ENCODE measurements at regions not wholly inside any gene's neighbourhood (a gene's known extent, or its start where the extent isn't known, plus 50 kb on each side); places are given as distances from the start of the nearest gene placed in this dataset.
"Not testable (repeated sequence)": the region's sequence is repeated elsewhere in the genome, so short reads cannot be mapped to it uniquely, and the experiment has no call there.

DNA sequence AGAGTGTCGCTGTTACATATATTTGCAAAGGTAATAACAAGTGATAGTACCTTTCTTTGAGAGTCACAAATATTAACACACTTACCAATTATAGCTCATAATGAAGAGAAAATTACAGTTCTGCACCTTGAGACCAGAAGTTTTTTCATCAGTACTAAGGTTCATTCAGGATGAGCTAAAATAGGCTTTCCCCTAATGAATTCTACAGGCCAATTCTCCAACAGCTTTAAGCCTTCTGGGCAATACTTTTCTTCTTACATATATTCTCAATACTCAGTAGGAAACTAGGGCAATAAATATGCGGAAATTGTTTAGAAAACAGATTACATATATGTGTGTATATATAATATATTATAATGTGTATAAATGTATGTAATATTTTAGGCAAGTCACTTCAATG is 2672.8 kb upstream of the PCDH20 start:
- no peak for DNase-seq

GRCh38 chr13:64087624-64088023 is 2672.0 kb upstream of the PCDH20 start:
- DNase-seq, result no peak

- DNase-seq, result no peak
Measured at GRCh38 chr13:64083811-64084210, 2668.2 kb upstream of the PCDH20 start.

DNA sequence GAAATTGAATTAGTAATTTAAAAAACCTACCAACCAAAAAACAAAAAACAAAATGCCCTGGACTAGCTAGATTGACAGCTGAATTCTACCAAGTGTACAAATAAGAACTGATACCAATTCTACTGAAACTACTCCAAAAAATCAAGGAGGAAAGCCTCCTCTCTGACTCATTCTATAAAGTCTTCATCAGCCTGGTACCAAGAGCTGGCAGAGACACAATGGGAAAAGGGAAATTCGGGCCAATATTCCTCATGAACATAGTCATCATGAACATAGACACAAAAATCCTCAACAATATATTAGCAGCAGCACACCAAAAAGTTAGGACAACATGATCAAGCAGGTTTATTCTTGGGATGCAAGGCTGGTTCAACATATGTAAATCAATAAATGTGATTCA is 2667.7 kb upstream of the PCDH20 start:
- no peak for DNase-seq

GRCh38 chr13:64078480-64078936 is 2662.9 kb upstream of the PCDH20 start:
- DNase-seq, result no peak

GRCh38 chr13:64078025-64078424 is 2662.4 kb upstream of the PCDH20 start:
- no peak for DNase-seq

GRCh38 chr13:64077132-64077835 is 2661.6 kb upstream of the PCDH20 start:
- DNase-seq, result not testable (repeated sequence)

GRCh38 chr13:64075543-64076271 is 2660.1 kb upstream of the PCDH20 start:
- DNase-seq, result no peak

DNA sequence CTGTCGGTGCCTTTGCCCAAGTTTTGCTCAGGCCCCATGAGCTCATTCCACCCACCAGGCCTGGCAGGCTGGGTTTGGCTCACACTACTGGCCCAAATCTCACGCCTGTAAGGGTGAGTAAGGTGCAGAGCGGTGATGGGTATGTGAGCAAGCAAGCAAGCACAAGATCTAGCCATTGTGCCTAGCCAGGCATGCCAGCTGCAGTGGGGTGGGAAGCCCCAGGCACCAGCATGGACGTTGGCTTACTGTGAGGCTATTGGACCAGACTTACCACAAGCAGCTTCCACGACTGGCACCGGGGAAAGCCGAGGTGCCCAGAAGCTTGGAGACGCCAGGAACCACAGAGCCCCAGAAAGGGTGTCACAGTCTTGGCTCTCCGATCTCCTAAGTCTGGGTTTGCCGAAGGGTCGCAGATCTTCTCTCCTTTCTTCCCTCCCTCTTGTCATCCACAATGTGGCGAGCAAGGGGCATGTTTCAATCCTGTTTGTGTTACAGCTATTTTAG is 2659.4 kb upstream of the PCDH20 start:
- no peak for DNase-seq

GRCh38 chr13:64073203-64073602 is 2657.6 kb upstream of the PCDH20 start:
- DNase-seq, result no peak

- DNase-seq, result no peak
Measured at GRCh38 chr13:64071352-64071751, 2655.7 kb upstream of the PCDH20 start.

- DNase-seq, result no peak
Measured at GRCh38 chr13:64069892-64070291, 2654.2 kb upstream of the PCDH20 start.

DNA sequence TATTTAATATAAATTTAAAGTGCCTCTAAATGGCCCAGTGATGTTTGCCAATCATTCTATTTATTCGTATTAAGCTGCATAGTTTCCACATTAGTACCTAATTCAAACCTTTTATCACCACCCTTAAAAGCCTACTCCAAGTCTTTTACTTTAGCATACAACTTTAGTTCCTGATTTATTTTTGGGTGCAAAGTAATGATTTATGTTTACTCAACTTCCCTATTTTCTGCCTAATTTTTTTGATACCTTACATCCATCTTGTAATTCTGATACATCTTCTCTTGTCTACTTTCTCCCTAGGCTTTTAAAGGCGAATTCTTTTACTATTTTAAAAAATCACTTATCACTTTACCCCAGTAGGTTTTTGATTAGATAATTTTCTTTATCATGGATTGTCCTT is 2651.1 kb upstream of the PCDH20 start:
- DNase-seq, result no peak

DNA sequence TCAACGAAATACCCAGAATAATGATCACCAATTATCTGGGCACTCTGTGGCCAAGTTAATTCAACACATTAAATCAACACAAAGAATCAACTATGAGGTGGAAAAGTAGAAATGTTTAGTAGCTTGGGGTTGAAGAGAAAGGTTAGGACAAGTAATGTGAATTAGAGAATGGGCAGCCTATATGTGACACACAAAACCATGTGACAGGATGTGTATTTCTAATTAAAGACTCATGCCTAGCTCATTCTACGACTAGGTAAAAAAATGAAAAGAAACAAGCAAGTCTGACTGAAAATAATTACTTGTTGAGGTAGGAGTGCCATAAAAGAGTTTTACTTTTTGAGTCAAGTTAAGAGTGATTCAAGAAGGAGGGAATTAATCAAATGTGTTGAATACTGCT is 2646.0 kb upstream of the PCDH20 start:
- no peak for DNase-seq

DNA sequence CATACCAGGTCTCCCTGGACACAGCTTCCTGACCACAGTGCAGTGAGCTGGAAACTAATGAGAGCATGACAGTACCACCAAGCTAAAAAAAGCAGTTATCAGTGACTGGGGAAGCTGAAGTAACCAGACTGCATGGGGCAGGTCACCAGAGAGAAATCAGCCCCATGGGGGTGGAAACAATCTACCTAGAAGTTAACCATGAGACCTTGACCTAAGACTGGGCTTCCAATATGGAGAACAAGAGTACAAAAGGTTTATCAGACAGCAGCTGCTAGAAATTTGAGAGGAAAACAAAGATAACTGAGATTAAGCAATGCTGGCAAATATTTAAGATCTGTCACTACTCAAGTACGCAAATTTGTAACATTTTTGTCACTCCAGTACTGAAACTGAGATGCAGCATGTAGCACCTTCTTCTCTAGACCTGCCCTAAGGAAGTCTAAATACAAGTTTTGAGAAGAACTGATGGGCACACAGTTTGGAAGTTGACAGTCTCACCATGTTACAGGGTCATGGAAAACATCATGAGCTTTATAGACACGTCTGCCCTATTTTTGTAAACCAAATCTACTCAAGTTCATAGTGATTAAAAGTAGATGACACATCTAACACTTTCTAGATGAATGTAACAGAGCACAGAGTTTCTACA is 2641.8 kb upstream of the PCDH20 start:
- no peak for DNase-seq

- no peak for DNase-seq
Measured at GRCh38 chr13:64054321-64054720, 2638.7 kb upstream of the PCDH20 start.

- DNase-seq, result no peak
Measured at GRCh38 chr13:64052521-64052920, 2636.9 kb upstream of the PCDH20 start.

DNA sequence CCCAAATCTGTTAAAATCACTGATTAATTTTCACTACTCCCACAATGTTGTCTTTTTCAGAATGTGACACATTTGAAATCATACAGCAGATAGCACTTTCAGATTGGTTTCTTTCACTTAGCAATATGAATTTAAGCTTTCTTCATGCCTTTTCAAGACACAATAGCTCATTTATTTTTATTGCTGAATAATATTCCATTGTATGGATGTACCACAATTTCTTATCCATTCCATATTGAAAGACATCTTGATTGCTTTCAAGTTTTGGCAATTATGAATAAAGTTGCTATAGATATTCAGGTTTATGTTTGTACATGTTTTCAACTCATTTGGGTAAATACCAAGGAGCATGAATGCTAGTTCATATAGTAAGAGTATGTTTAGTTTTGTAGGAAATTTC is 2635.6 kb upstream of the PCDH20 start:
- DNase-seq, result no peak

DNA sequence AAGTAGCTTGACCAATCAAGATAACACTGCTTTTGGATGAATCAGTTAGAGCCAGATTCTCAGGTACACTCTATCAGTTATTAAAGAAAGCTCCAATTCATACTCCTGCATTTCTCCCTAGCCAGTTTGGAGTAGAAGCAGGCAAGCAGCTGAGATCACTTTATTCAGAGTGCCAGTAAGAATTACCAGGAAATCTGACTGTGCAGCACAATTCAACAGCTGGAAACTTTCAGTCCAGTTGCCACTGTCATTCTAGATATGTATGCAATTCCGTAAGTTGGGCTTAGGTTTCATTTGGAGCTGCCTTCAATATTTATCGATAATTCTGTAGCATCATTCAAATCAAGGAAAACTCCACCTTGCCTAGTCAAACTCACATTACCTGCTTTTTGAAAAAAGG is 2625.6 kb upstream of the PCDH20 start:
- no peak for DNase-seq

- DNase-seq, result no peak
Measured at GRCh38 chr13:64033921-64034320, 2618.3 kb upstream of the PCDH20 start.

DNA sequence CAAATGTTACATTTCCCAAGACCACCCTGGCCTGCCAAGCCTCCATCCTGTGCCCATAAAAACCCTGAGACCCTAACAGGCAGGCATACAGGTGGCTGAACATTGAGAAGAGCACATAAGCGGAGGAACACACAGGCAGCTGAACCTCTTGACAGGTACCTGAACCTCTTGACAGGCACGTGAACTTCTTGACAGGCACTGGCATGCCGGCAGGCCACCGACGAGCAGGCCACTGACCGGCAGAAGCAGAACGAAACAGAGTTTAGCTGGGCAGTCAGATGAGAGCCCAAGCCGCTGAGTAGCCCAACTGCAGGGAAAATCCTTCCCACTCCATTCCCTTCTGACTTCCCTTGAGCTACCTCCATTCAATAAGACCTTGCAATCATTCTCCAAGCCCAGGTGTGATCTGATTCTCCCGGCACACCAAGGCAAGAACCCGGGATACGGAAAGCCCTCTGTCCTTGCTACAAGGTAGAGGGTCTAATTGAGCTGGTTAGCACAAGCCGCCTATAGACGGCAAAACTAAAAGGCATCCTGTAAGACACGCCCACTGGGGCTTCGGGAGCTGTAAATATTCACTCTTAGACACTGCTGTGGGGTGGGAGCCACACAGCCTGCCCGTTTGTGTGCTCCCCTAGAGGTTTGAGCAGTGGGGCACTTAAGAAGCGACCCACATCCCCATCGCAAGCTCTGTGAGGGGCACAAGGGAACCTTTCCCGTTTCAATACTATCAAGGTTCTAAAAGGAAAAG is 2613.9 kb upstream of the PCDH20 start:
- no peak for DNase-seq

- DNase-seq, result no peak
Measured at GRCh38 chr13:64028551-64028950, 2612.9 kb upstream of the PCDH20 start.

GRCh38 chr13:64020126-64020525 is 2604.5 kb upstream of the PCDH20 start:
- DNase-seq, result no peak
